ENCODE measurements at regions not wholly inside any gene's neighbourhood (a gene's known extent, or its start where the extent isn't known, plus 50 kb on each side); places are given as distances from the start of the nearest gene placed in this dataset.

GRCh38 chr9:75823151-75823550, 67.3 kb upstream of the PCSK5 start:
- Histone ChIP-seq H3K4me1 (ENCODE audit: control insufficient read depth, insufficient read depth, low read length) (no peaks in the 10 kb centered on the region), H3K27ac (ENCODE audit: low read length) (no peak overlapping the region), H3K27me3 (ENCODE audit: control insufficient read depth, insufficient read depth, low read length) (no peaks in the 10 kb centered on the region), H3K36me3 (ENCODE audit: control insufficient read depth, insufficient read depth, low read length) (no peaks in the 10 kb centered on the region), H3K4me3 (ENCODE audit: low read length) (no peak overlapping the region), H3K9me3 (ENCODE audit: control insufficient read depth, insufficient read depth, low read length) (peaks cover 6% of the 10 kb centered on the region)
- 100% methylated on average over 2 of the region's 2 CpGs for WGBS (ENCODE audit: insufficient coverage)
- intact Hi-C loops (cut with micrococcal nuclease), result no loop called here
- H3K4me3 Mint-ChIP-seq, result no peak overlapping the region
- DNase-seq (no peak), ATAC-seq (no peak)
- no peaks in the 10 kb centered on the region for H3K4me1 Mint-ChIP-seq
- TF ChIP-seq CTCF (IDR thresholded peaks at IDR 0.05), result no peak
- no peaks in the 10 kb centered on the region for H3K36me3 Mint-ChIP-seq
- H3K27ac Mint-ChIP-seq, result no peak overlapping the region
- peaks cover 4 to 14% of the 10 kb centered on the region in 2 donors for H3K27me3 Mint-ChIP-seq (ENCODE audit: low read depth in 2 of 2)
- H3K9me3 Mint-ChIP-seq, result peaks cover 4 to 5% of the 10 kb centered on the region in 2 donors

- no peak overlapping the region for H3K27ac Mint-ChIP-seq
- intact Hi-C loops (cut with micrococcal nuclease), result no loop called here
- WGBS (ENCODE audit: insufficient coverage), result 55% methylated on average over 1 of the region's 3 CpGs
Measured at GRCh38 chr9:75824816-75825568, 65.5 kb upstream of the PCSK5 start.

GRCh38 chr9:75826314-75826713, 64.2 kb upstream of the PCSK5 start:
- no peak for TF ChIP-seq CTCF (IDR thresholded peaks at IDR 0.05)
- peaks cover 4 to 5% of the 10 kb centered on the region in 2 donors for H3K9me3 Mint-ChIP-seq
- H3K4me1 ChIP-seq (ENCODE audit: control insufficient read depth, insufficient read depth, low read length), result no peaks in the 10 kb centered on the region
- intact Hi-C loops (cut with micrococcal nuclease), result no loop called here
- ATAC-seq (no peak), DNase-seq (no peak)
- peaks cover under 1% of the 10 kb centered on the region for H3K9me3 ChIP-seq (ENCODE audit: control insufficient read depth, insufficient read depth, low read length)
- H3K36me3 Mint-ChIP-seq, result no peaks in the 10 kb centered on the region
- no peaks in the 10 kb centered on the region for H3K27me3 ChIP-seq (ENCODE audit: control insufficient read depth, insufficient read depth, low read length)
- H3K4me1 Mint-ChIP-seq, result no peaks in the 10 kb centered on the region
- no peaks in the 10 kb centered on the region for H3K36me3 ChIP-seq (ENCODE audit: control insufficient read depth, insufficient read depth, low read length)
- H3K27me3 Mint-ChIP-seq (ENCODE audit: low read depth in 2 of 2), result peaks cover 6 to 14% of the 10 kb centered on the region in 2 donors
- 65% methylated on average over 2 of the region's 2 CpGs for WGBS (ENCODE audit: insufficient coverage)
- H3K27ac Mint-ChIP-seq, result no peak overlapping the region
- H3K4me3 ChIP-seq (ENCODE audit: low read length), result no peak overlapping the region
- no peak overlapping the region for H3K4me3 Mint-ChIP-seq
- H3K27ac ChIP-seq (ENCODE audit: low read length), result no peak overlapping the region

More at GRCh38 chr9:75824816-75825568, 65.5 kb upstream of the PCSK5 start:
- H3K4me1 ChIP-seq (ENCODE audit: control insufficient read depth, insufficient read depth, low read length), result no peaks in the 10 kb centered on the region
- Mint-ChIP-seq H3K36me3 (no peaks in the 10 kb centered on the region), H3K4me3 (no peak overlapping the region), H3K9me3 (peaks cover 4 to 5% of the 10 kb centered on the region in 2 donors), H3K4me1 (no peaks in the 10 kb centered on the region), H3K27me3 (ENCODE audit: low read depth in 2 of 2) (peaks cover 4 to 14% of the 10 kb centered on the region in 2 donors)
- no peak overlapping the region for H3K27ac ChIP-seq (ENCODE audit: low read length)
- DNase-seq (no peak), ATAC-seq (no peak)
- H3K27me3 ChIP-seq (ENCODE audit: control insufficient read depth, insufficient read depth, low read length), result no peaks in the 10 kb centered on the region
- H3K9me3 ChIP-seq (ENCODE audit: control insufficient read depth, insufficient read depth, low read length), result peaks cover 6% of the 10 kb centered on the region
- H3K4me3 ChIP-seq (ENCODE audit: low read length), result no peak overlapping the region
- TF ChIP-seq CTCF (IDR thresholded peaks at IDR 0.05), result no peak
- H3K36me3 ChIP-seq (ENCODE audit: control insufficient read depth, insufficient read depth, low read length), result no peaks in the 10 kb centered on the region

GRCh38 chr9:75830303-75830702, 60.2 kb upstream of the PCSK5 start:
- ATAC-seq, result no peak
- no peak overlapping the region for H3K4me3 Mint-ChIP-seq
- H3K4me1 ChIP-seq (ENCODE audit: control insufficient read depth, insufficient read depth, low read length), result no peaks in the 10 kb centered on the region
- H3K36me3 ChIP-seq (ENCODE audit: control insufficient read depth, insufficient read depth, low read length), result no peaks in the 10 kb centered on the region
- no peak for DNase-seq
- no peak overlapping the region for H3K27ac Mint-ChIP-seq
- no peak overlapping the region for H3K27ac ChIP-seq (ENCODE audit: low read length)
- peaks cover 3 to 4% of the 10 kb centered on the region in 2 donors for H3K9me3 Mint-ChIP-seq
- intact Hi-C loops (cut with micrococcal nuclease), result no loop called here
- no peaks in the 10 kb centered on the region for H3K27me3 ChIP-seq (ENCODE audit: control insufficient read depth, insufficient read depth, low read length)
- no peaks in the 10 kb centered on the region for H3K4me1 Mint-ChIP-seq
- TF ChIP-seq CTCF (IDR thresholded peaks at IDR 0.05), result no peak
- H3K27me3 Mint-ChIP-seq (ENCODE audit: low read depth in 2 of 2), result peaks cover 6 to 8% of the 10 kb centered on the region in 2 donors
- no peak overlapping the region for H3K4me3 ChIP-seq (ENCODE audit: low read length)
- no peaks in the 10 kb centered on the region for H3K9me3 ChIP-seq (ENCODE audit: control insufficient read depth, insufficient read depth, low read length)
- H3K36me3 Mint-ChIP-seq, result no peaks in the 10 kb centered on the region

Data from natural killer cell (primary cell).